GM23338 (cell line): ENCODE measurements at regions not wholly inside any gene's neighbourhood (a gene's known extent, or its start where the extent isn't known, plus 50 kb on each side); places are given as distances from the start of the nearest gene placed in this dataset.

Experiments used
- ATAC-seq: fragments of 200-7000 bp; cut with Tn5 transposase; 3 replicates; pipeline ENCODE4 v1.9.1; 2020
- DNase-seq: peaks from one replicate; pipeline ENCODE4 v3.0.0-alpha.2; 2015; ENCODE audit warnings: low spot score
- H2AFZ ChIP-seq: fragments of 200-600 bp; sonication (generic); 2 replicates; pipeline ENCODE4 v1.8.0; 2016; ENCODE audit warnings: antibody characterized with exemption, mild to moderate bottlenecking, moderate library complexity
- H3F3A ChIP-seq: fragments of 200-600 bp; sonication (generic); replicated peaks from 2 replicates; pipeline ENCODE4 v1.8.0; 2017; ENCODE audit warnings: antibody characterized with exemption, mixed run types, low read depth
- H3K27ac ChIP-seq: fragments of 200-600 bp; sonication (generic); 2 replicates; pipeline ENCODE4 v1.6.1; 2016; ENCODE audit warnings: low read depth
- H3K27me3 ChIP-seq: fragments of 200-600 bp; sonication (generic); 2 replicates; pipeline ENCODE4 v1.8.0; 2016; ENCODE audit warnings: mild to moderate bottlenecking, mixed run types, moderate library complexity; ENCODE audit not compliant: insufficient read depth
- H3K36me3 ChIP-seq: fragments of 200-600 bp; sonication (generic); 2 replicates; pipeline ENCODE4 v1.8.0; 2016; ENCODE audit warnings: mild to moderate bottlenecking; ENCODE audit not compliant: insufficient read depth
- H3K4me1 ChIP-seq: fragments of 200-600 bp; sonication (generic); 2 replicates; pipeline ENCODE4 v1.8.0; 2016; ENCODE audit warnings: mild to moderate bottlenecking, moderate library complexity; ENCODE audit not compliant: insufficient read depth
- H3K4me2 ChIP-seq: fragments of 200-600 bp; sonication (generic); 2 replicates; pipeline ENCODE4 v1.7.1; 2017; ENCODE audit warnings: mixed run types
- H3K4me3 ChIP-seq: fragments of 200-600 bp; sonication (generic); 2 replicates; pipeline ENCODE4 v1.6.1; 2016; ENCODE audit warnings: mixed run types
- H3K79me2 ChIP-seq: fragments of 200-600 bp; sonication (generic); replicated peaks from 2 replicates; pipeline ENCODE4 v1.8.0; 2017; ENCODE audit warnings: mild to moderate bottlenecking; ENCODE audit not compliant: insufficient read depth
- H3K9me2 ChIP-seq: fragments of 200-600 bp; sonication (generic); 2 replicates; pipeline ENCODE4 v1.8.0; 2017; ENCODE audit not compliant: insufficient read depth
- H4K20me1 ChIP-seq: fragments of 200-600 bp; sonication (generic); replicated peaks from 2 replicates; pipeline ENCODE4 v1.8.0; 2017; ENCODE audit warnings: mild to moderate bottlenecking; ENCODE audit not compliant: insufficient read depth
- H3K27ac Mint-ChIP-seq: 2 replicates; pipeline ENCODE4 v1.8.0; 2020; ENCODE audit warnings: inconsistent platforms, mild to moderate bottlenecking, moderate library complexity, mixed read lengths
- H3K27me3 Mint-ChIP-seq: 3 replicates; pipeline ENCODE4 v1.8.0; 2022; ENCODE audit warnings: low read depth, mild to moderate bottlenecking, moderate library complexity, mixed read lengths, inconsistent platforms; ENCODE audit not compliant: insufficient read depth, poor library complexity
- H3K36me3 Mint-ChIP-seq: 3 replicates; pipeline ENCODE4 v1.8.0; 2021; ENCODE audit warnings: low read depth, mild to moderate bottlenecking, inconsistent platforms, moderate library complexity, mixed read lengths
- H3K4me1 Mint-ChIP-seq: 3 replicates; pipeline ENCODE4 v1.8.0; 2020; ENCODE audit warnings: mild to moderate bottlenecking, inconsistent platforms, mixed read lengths
- H3K4me3 Mint-ChIP-seq: 3 replicates; pipeline ENCODE4 v1.8.0; 2021; ENCODE audit warnings: moderate library complexity, mild to moderate bottlenecking, inconsistent platforms, mixed read lengths
- H3K9me3 Mint-ChIP-seq: 3 replicates; pipeline ENCODE4 v1.8.0; 2020; ENCODE audit warnings: moderate library complexity, mild to moderate bottlenecking, inconsistent platforms, mixed read lengths
- CREB1 ChIP-seq: fragments of 250-450 bp; sonication (Bioruptor Pico); IDR thresholded peaks from 2 replicates; pipeline ENCODE4 v1.5.0; 2020; ENCODE audit warnings: low read depth, mild to moderate bottlenecking, moderate library complexity
- CTCF ChIP-seq, 2 experiments: fragments of 200-600 bp in 1 of 2; sonication (generic) in 1 of 2; conservative IDR thresholded peaks; 2 replicates each; pipeline versions ENCODE4 v1.5.1 to v1.6.1; 2016 to 2017; ENCODE audit warnings: antibody characterized with exemption in 2 of 2, low read depth in 2 of 2, mild to moderate bottlenecking in 2 of 2, moderate library complexity in 1 of 2
- ETS1 ChIP-seq: IDR thresholded peaks from 2 replicates; pipeline ENCODE4 v1.6.1; 2016; ENCODE audit warnings: antibody characterized with exemption
- NANOG ChIP-seq: IDR thresholded peaks from 2 replicates; pipeline ENCODE4 v1.6.1; 2016; ENCODE audit warnings: antibody characterized with exemption, borderline replicate concordance
- REST ChIP-seq: IDR thresholded peaks from one replicate; pipeline ENCODE4 v1.6.1; 2018; ENCODE audit warnings: antibody characterized with exemption; ENCODE audit not compliant: unreplicated experiment
- ZNF114 ChIP-seq: fragments of 250-450 bp; sonication (Bioruptor Pico); IDR thresholded peaks from 2 replicates; pipeline ENCODE4 v1.5.0; 2020; ENCODE audit warnings: mild to moderate bottlenecking, moderate library complexity
- ZNF331 ChIP-seq: fragments of 250-450 bp; sonication (Bioruptor Pico); IDR thresholded peaks from 2 replicates; pipeline ENCODE4 v1.5.0; 2020; ENCODE audit warnings: low read depth, mild to moderate bottlenecking, moderate library complexity

- ATAC-seq (no peak), DNase-seq (no peak)
- Histone ChIP-seq H3K4me2 (no peak overlapping the region), H3K36me3 (no peaks in the 10 kb centered on the region; the same call in 1 of the 2 replicates), H4K20me1 (no peaks in the 10 kb centered on the region), H3K27me3 (no peaks in the 10 kb centered on the region), H3K4me3 (no peak overlapping the region), H2AFZ (no peak overlapping the region), H3F3A (no peaks in the 10 kb centered on the region), H3K27ac (no peak overlapping the region), H3K4me1 (peaks cover 5% of the 10 kb centered on the region; the same call in 1 of the 2 replicates), H3K79me2 (no peaks in the 10 kb centered on the region), H3K9me2 (peaks cover 16% of the 10 kb centered on the region)
- Mint-ChIP-seq H3K27me3 (peaks cover 2% of the 10 kb centered on the region), H3K4me1 (peaks cover 6% of the 10 kb centered on the region; the same call in 2 of the 3 replicates), H3K27ac (no peak overlapping the region), H3K36me3 (no peaks in the 10 kb centered on the region), H3K4me3 (no peak overlapping the region), H3K9me3 (peaks cover 3% of the 10 kb centered on the region; the same call in 2 of the 3 replicates)
- TF ChIP-seq ZNF331 (CRISPR knock-in tag) (no peak), CREB1 (no peak), REST (no peak), NANOG (no peak), ZNF114 (CRISPR knock-in tag) (no peak)
Observed at GRCh38 chr1:239250353-239251035, 135.9 kb upstream of the CHRM3 start.

- no peak overlapping the region for H3K4me2 ChIP-seq
- no peaks in the 10 kb centered on the region for H3K36me3 Mint-ChIP-seq
- no peak overlapping the region for H3K27ac Mint-ChIP-seq
- ATAC-seq (no peak), DNase-seq (no peak)
- no peaks in the 10 kb centered on the region for H3F3A ChIP-seq
- H3K36me3 ChIP-seq: no peaks in the 10 kb centered on the region; the same call in 1 of the 2 replicates
- H3K27ac ChIP-seq: no peak overlapping the region
- H3K4me1 ChIP-seq: peaks cover 13% of the 10 kb centered on the region
- H4K20me1 ChIP-seq: no peaks in the 10 kb centered on the region
- TF ChIP-seq ETS1 (no peak), CTCF (conservative IDR thresholded peaks at IDR 0.05; ENCODE audit: low read depth in 2 of 2) (no peak), ZNF331 (CRISPR knock-in tag) (no peak), ZNF114 (CRISPR knock-in tag) (no peak)
- no peaks in the 10 kb centered on the region for H3K79me2 ChIP-seq
- H3K9me3 Mint-ChIP-seq: no peaks in the 10 kb centered on the region
- H3K9me2 ChIP-seq: peaks cover 10% of the 10 kb centered on the region; the same call in 1 of the 2 replicates
- H3K4me1 Mint-ChIP-seq: peaks cover 13% of the 10 kb centered on the region
- H3K27me3 ChIP-seq: no peaks in the 10 kb centered on the region
- H2AFZ ChIP-seq: no peak overlapping the region
- no peaks in the 10 kb centered on the region for H3K27me3 Mint-ChIP-seq
- H3K4me3 ChIP-seq: no peak overlapping the region
- H3K4me3 Mint-ChIP-seq: no peak overlapping the region
Observed at GRCh38 chr1:239247285-239247684, 139.1 kb upstream of the CHRM3 start.
